Progenitor cell of endocrine pancreas (in vitro differentiated cells): ENCODE measurements at regions not wholly inside any gene's neighbourhood (a gene's known extent, or its start where the extent isn't known, plus 50 kb on each side); places are given as distances from the start of the nearest gene placed in this dataset.
"Not testable (repeated sequence)": the region's sequence is repeated elsewhere in the genome, so short reads cannot be mapped to it uniquely, and the experiment has no call there.

ENCODE experiments used
- DNase-seq: peaks from one replicate; pipeline ENCODE4 v3.0.0; 2021; ENCODE audit warnings: low spot score; ENCODE audit not compliant: unreplicated experiment
- H3K27ac Mint-ChIP-seq: 2 replicates; pipeline ENCODE4 v1.8.0; 2021; ENCODE audit warnings: mild to moderate bottlenecking, moderate library complexity, mixed read lengths
- H3K27me3 Mint-ChIP-seq: 2 replicates; pipeline ENCODE4 v1.8.0; 2021; ENCODE audit warnings: mixed read lengths
- H3K36me3 Mint-ChIP-seq: 2 replicates; pipeline ENCODE4 v1.8.0; 2022; ENCODE audit warnings: mixed read lengths; ENCODE audit not compliant: insufficient read depth
- H3K4me1 Mint-ChIP-seq: 2 replicates; pipeline ENCODE4 v1.8.0; 2021; ENCODE audit warnings: low read depth, mixed read lengths
- H3K4me3 Mint-ChIP-seq: 2 replicates; pipeline ENCODE4 v1.8.0; 2021; ENCODE audit warnings: low read depth, mild to moderate bottlenecking, moderate library complexity, mixed read lengths
- H3K9me3 Mint-ChIP-seq: 2 replicates; pipeline ENCODE4 v1.8.0; 2021; ENCODE audit warnings: low read depth, mixed read lengths
- TF ChIP-seq, protein P1 (sequence below): fragments of 200-600 bp; sonication (generic); IDR thresholded peaks from one replicate; pipeline ENCODE4 v1.5.0; 2021; ENCODE audit warnings: antibody characterized with exemption, mild to moderate bottlenecking; ENCODE audit not compliant: unreplicated experiment

DNA sequence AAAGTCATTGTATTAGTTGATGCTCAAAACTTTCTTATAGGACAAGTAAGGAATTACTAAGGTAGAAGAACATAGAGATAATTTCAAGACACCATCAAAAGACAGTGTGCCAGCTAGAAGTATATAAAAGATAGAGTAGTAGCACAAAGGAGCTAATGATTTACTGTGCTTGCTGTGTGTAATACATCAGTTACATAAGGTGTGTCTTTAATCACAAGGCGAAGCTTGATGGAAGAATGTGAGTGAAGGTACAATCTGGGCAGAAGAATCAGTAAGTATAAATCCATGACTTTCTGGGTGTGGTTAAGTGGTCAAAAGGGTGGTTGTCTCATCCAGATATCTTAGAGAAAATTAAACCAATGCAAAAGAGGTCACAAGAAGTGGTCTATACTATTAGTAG is 95.1 kb upstream of the BOD1L1 start:
- Mint-ChIP-seq H3K4me1 (no peaks in the 10 kb centered on the region), H3K27me3 (no peaks in the 10 kb centered on the region), H3K27ac (peak overlapping the region; percentile 7), H3K36me3 (no peaks in the 10 kb centered on the region), H3K4me3 (no peak overlapping the region), H3K9me3 (no peaks in the 10 kb centered on the region)
- TF ChIP-seq, protein P1, sequence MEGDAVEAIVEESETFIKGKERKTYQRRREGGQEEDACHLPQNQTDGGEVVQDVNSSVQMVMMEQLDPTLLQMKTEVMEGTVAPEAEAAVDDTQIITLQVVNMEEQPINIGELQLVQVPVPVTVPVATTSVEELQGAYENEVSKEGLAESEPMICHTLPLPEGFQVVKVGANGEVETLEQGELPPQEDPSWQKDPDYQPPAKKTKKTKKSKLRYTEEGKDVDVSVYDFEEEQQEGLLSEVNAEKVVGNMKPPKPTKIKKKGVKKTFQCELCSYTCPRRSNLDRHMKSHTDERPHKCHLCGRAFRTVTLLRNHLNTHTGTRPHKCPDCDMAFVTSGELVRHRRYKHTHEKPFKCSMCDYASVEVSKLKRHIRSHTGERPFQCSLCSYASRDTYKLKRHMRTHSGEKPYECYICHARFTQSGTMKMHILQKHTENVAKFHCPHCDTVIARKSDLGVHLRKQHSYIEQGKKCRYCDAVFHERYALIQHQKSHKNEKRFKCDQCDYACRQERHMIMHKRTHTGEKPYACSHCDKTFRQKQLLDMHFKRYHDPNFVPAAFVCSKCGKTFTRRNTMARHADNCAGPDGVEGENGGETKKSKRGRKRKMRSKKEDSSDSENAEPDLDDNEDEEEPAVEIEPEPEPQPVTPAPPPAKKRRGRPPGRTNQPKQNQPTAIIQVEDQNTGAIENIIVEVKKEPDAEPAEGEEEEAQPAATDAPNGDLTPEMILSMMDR, result no peak
- DNase-seq, result no peak

DNA sequence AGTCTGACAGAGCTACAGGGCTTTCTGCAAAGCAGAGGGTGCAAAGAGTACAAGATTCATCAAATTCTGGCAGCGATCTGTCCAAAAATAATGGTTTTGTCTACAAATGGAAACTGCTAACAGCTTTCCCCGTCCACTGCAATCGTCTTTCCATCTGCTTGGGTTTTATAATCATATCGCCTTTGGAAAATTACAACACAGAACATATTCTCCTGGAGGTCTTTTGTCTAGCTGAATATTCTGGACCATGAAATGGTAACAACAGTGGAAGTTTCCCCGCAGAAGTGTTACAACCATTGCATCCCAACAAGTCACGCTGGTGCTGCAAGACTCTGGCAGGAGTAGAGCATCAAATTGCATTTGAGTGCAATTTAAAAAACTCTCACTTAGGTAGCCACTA is 101.2 kb upstream of the BOD1L1 start:
- Mint-ChIP-seq H3K9me3 (no peaks in the 10 kb centered on the region), H3K27ac (no peak overlapping the region), H3K36me3 (no peaks in the 10 kb centered on the region), H3K27me3 (no peaks in the 10 kb centered on the region), H3K4me1 (no peaks in the 10 kb centered on the region), H3K4me3 (no peak overlapping the region)
- TF ChIP-seq, protein P1, result no peak
- DNase-seq, result no peak

DNA sequence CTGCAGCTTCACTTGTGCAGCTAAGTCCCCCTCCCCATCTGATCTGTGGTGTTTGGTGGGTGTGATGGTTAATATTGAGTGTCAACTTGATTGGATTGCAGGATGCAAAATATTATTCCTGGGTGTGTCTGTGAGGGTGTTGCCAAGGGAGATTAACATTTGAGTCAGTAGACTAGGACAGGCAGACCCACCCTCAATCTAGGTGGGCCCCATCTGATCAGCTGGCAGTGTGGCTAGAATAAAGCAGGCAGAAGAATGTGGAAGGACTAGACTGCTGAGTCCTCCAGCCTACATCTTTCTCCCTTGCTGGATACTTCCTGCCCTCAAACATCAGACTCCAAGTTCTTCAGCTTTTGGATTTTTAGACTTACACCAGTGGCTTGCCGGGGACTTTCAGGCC is 103.5 kb upstream of the BOD1L1 start:
- no peaks in the 10 kb centered on the region for H3K4me1 Mint-ChIP-seq
- TF ChIP-seq, protein P1, result no peak
- no peaks in the 10 kb centered on the region for H3K27me3 Mint-ChIP-seq
- H3K9me3 Mint-ChIP-seq, result no peaks in the 10 kb centered on the region
- no peak overlapping the region for H3K4me3 Mint-ChIP-seq
- no peak for DNase-seq
- no peak overlapping the region for H3K27ac Mint-ChIP-seq
- H3K36me3 Mint-ChIP-seq, result no peaks in the 10 kb centered on the region

DNA sequence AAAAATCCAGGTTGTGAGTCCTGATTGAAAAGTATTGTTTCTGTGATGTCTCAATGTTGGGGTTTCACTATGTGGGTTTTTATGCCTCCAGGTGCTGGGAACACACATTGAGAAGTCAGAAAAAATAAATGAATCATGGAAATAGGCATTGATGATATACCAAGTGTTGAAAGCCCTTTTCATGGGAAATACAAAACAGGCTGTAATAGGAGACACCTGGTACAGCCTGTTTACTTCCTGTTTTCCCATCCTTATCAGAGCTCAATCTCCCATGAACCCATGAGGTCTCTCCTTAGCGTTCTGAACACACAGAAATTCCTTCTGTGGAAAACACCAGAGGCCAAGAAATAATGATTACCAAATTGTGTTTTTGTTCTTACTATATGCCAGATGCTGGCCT is 106.3 kb upstream of the BOD1L1 start:
- TF ChIP-seq, protein P1, result no peak
- no peaks in the 10 kb centered on the region for H3K4me1 Mint-ChIP-seq
- no peaks in the 10 kb centered on the region for H3K27me3 Mint-ChIP-seq
- no peak for DNase-seq
- H3K4me3 Mint-ChIP-seq, result no peak overlapping the region
- no peaks in the 10 kb centered on the region for H3K9me3 Mint-ChIP-seq
- H3K27ac Mint-ChIP-seq, result no peak overlapping the region
- H3K36me3 Mint-ChIP-seq, result no peaks in the 10 kb centered on the region

GRCh38 chr4:13750594-13750993 is 123.1 kb upstream of the BOD1L1 start:
- TF ChIP-seq, protein P1, result no peak
- Mint-ChIP-seq H3K4me1 (no peaks in the 10 kb centered on the region), H3K9me3 (peaks cover 4% of the 10 kb centered on the region), H3K27me3 (no peaks in the 10 kb centered on the region), H3K27ac (no peak overlapping the region), H3K4me3 (no peak overlapping the region), H3K36me3 (no peaks in the 10 kb centered on the region)
- DNase-seq, result no peak

- not testable (repeated sequence) for H3K27me3 Mint-ChIP-seq, H3K27ac Mint-ChIP-seq, DNase-seq, H3K4me1 Mint-ChIP-seq, H3K4me3 Mint-ChIP-seq, H3K36me3 Mint-ChIP-seq
- peaks cover 31% of the 10 kb centered on the region for H3K9me3 Mint-ChIP-seq
Observed at GRCh38 chr4:13761581-13761980, 134.1 kb upstream of the BOD1L1 start.
